Activated CD8-positive, alpha-beta T cell treated with anti-CD3 and anti-CD28 coated beads for 36 hours (primary cell): ENCODE measurements at regions not wholly inside any gene's neighbourhood (a gene's known extent, or its start where the extent isn't known, plus 50 kb on each side); places are given as distances from the start of the nearest gene placed in this dataset.

Experiments
- ATAC-seq: fragments of 200-7000 bp; cut with Tn5 transposase; one replicate; pipeline ENCODE4 v1.10.0; 2021; ENCODE audit warnings: mild to moderate bottlenecking, moderate library complexity
- CTCF ChIA-PET: fragments of 350-600 bp; sonication (Branson Sonifier 250); formaldehyde crosslinking; loops from one replicate; lab custom pipeline; 2021; ENCODE audit warnings: antibody characterized with exemption; lab: Charles Lee
- POLR2A ChIA-PET: fragments of 350-600 bp; sonication (Branson Sonifier 250); formaldehyde crosslinking; loops from one replicate; lab custom pipeline; 2021; ENCODE audit warnings: antibody characterized with exemption; lab: Charles Lee
- DNase-seq: peaks from one replicate; pipeline ENCODE4 v3.0.0-alpha.2; 2020
- H3K27ac Mint-ChIP-seq: one replicate; pipeline ENCODE4 v1.8.0; 2021; ENCODE audit warnings: mild to moderate bottlenecking, mixed read lengths
- H3K27me3 Mint-ChIP-seq: one replicate; pipeline ENCODE4 v1.8.0; 2021; ENCODE audit warnings: mixed read lengths
- H3K36me3 Mint-ChIP-seq: one replicate; pipeline ENCODE4 v1.8.0; 2021; ENCODE audit warnings: low read depth, mixed read lengths
- H3K4me1 Mint-ChIP-seq: one replicate; pipeline ENCODE4 v1.8.0; 2021; ENCODE audit warnings: low read depth, mixed read lengths
- H3K4me3 Mint-ChIP-seq: one replicate; pipeline ENCODE4 v1.8.0; 2021; ENCODE audit warnings: mild to moderate bottlenecking, moderate library complexity, mixed read lengths
- H3K9me3 Mint-ChIP-seq: one replicate; pipeline ENCODE4 v1.8.0; 2021; ENCODE audit warnings: mixed read lengths
- CTCF ChIP-seq: fragments of 200-600 bp; IDR thresholded peaks from one replicate; pipeline ENCODE4 v1.8.0; 2022; ENCODE audit warnings: antibody characterized with exemption, mild to moderate bottlenecking
- intact Hi-C: fragments of 100-400 bp; cut with micrococcal nuclease; formaldehyde crosslinking; loops from one replicate; pipeline ENCODE4 v1.10.0; 2022

DNA sequence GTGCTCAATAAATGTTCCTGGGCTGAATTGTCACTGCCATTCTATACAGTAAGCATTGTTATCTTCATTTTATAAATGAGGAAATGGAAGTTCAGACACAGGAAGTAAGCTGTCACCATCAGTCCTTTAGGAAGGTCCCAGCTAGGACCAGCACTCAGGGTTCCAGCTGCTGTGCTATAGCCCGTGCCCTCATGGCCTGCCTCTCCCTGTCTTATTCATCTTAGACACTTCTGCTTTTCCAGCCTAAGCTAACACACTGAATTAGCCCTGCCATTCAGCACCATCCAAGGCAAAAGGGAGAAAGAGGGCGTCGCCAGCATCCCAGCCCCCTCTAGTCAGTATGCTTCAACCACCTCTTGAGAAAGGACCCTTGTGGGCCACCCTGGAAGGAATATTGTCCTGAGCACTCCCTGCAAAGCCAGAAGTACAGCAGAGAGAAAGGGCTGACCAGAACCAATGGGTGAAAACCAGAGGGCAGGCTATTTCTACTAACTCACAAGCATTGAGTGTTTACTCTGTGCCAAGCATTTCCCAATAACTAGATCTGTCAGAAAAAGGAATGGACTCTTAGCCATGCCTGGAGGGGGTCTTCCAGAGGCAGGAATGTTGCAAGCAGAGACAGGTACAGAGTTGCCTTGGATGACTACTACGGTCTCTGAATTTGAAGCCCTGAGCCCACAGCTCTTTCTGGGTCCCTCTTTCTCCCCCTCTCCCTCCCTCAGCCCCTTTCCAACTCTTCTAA lies 77.9 kb upstream of the NFIA start:
- no peak for DNase-seq
- intact Hi-C loops, result no loop called here
- POLR2A ChIA-PET, result no interaction called here
- Mint-ChIP-seq H3K27ac (no peak overlapping the region), H3K36me3 (no peaks in the 10 kb centered on the region), H3K4me3 (no peak overlapping the region), H3K9me3 (no peaks in the 10 kb centered on the region), H3K27me3 (no peaks in the 10 kb centered on the region), H3K4me1 (no peaks in the 10 kb centered on the region)
- no peak for TF ChIP-seq CTCF
- ATAC-seq, result no peak
- CTCF ChIA-PET, result no interaction called here

- no peak for TF ChIP-seq CTCF
- DNase-seq, result no peak
- Mint-ChIP-seq H3K36me3 (no peaks in the 10 kb centered on the region), H3K27me3 (no peaks in the 10 kb centered on the region), H3K9me3 (no peaks in the 10 kb centered on the region), H3K4me3 (no peak overlapping the region), H3K4me1 (no peaks in the 10 kb centered on the region), H3K27ac (no peak overlapping the region)
- ChIA-PET POLR2A (no interaction called here), CTCF (no interaction called here)
- ATAC-seq, result no peak
- intact Hi-C loops, result no loop called here
Observed at GRCh38 chr1:61000327-61000726, 82.0 kb upstream of the NFIA start.

DNA sequence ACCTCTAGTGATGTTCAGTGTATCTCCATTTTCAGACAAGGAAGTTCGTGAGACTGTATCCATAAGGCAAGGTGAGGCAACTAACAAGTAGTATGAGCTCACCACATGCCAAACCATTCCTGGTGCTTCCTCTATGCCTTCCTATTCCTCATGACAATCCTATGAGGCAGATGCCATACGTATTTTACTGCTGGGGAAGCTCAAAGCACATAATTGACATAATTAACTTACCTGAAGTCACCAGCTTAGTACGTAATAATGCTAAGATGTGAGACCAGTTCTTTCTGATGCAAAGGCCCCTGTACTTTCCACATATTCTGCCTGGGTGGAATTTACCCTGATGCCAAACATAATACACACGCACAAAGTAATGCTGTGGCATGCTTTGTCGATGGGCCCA lies 83.6 kb upstream of the NFIA start:
- ATAC-seq (no peak), DNase-seq (no peak)
- ChIA-PET CTCF (no interaction called here), POLR2A (interaction anchor here (0.6 kb wide), 1 partner anchor 177 kb away, joined by 4 read pairs; no protein-coding TSS in a partner anchor)
- Mint-ChIP-seq H3K4me3 (no peak overlapping the region), H3K4me1 (no peaks in the 10 kb centered on the region), H3K36me3 (no peaks in the 10 kb centered on the region), H3K27ac (no peak overlapping the region), H3K27me3 (no peaks in the 10 kb centered on the region), H3K9me3 (no peaks in the 10 kb centered on the region)
- intact Hi-C loops, result no loop called here
- TF ChIP-seq CTCF, result no peak

DNA sequence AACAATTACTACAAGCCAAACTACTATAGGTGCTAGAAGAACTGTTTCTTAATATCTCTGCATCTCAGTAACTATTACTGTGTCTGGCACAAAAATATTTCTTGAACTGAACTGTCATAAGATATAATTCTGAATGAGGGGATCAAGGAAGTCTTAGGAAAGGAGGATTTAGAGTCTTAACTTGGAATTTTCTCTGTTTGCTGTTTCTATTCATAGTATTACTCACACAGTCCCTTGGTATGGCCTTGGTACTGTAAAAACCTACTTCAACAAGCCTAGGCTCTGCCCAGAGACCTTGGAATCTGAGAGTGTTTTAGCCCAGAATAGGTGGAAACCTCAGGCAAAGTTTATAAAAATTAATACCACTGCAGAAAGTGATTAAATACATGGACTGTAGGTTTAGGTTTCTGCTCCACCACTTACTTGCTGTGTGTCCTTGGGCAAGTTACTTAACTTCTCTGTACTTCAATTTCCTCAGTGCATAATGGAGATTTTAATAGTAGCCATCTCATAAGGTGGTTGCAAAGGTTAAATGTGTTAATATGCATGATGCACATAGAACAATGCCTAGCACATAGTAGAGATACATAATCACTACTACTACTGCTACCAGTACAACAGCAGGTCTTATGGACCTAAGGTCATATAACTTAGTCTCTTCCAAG lies 87.4 kb upstream of the NFIA start:
- no peak overlapping the region for H3K4me3 Mint-ChIP-seq

More for the DNA sequence above, 87.4 kb upstream of the NFIA start:
- Mint-ChIP-seq H3K4me1 (no peaks in the 10 kb centered on the region), H3K36me3 (no peaks in the 10 kb centered on the region), H3K9me3 (no peaks in the 10 kb centered on the region), H3K27ac (no peak overlapping the region), H3K27me3 (no peaks in the 10 kb centered on the region)
- DNase-seq (no peak), ATAC-seq (no peak)
- intact Hi-C loops, result no loop called here
- ChIA-PET POLR2A (no interaction called here), CTCF (no interaction called here)
- no peak for TF ChIP-seq CTCF
